ENCODE measurements at regions not wholly inside any gene's neighbourhood (a gene's known extent, or its start where the extent isn't known, plus 50 kb on each side); places are given as distances from the start of the nearest gene placed in this dataset.

DNA sequence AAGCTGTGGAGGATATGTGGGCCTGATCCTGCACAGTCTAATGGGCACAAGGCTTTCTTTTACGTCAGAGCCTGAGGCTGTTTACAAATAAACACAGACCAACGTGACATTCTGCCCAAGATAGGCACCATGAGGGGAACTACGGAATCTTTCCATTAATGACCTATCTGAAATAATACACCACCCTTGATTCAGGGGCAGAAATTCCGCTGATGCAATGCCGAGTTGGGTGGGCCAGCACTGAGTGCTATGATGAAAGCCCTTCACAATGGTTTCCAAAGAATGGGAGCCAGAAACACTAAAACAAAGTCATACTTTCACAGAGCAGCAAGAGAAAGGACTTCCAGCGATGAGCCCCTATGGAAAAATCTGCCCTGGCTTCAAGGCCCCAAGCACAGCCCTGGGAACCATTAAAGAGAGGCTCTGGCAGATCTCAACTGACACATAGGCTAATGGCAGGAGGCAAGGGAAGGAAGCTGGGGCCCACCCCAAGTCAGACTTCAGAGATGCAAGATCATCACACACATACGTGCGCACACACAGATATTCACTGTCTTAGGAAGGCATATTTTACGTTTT is 72.2 kb upstream of the DLX6 start:
- TF ChIP-seq CTCF (IDR thresholded peaks at IDR 0.05) (no peak), POLR2A (IDR thresholded peaks at IDR 0.05) (no peak)
